HepG2 (cell line): ENCODE measurements at regions not wholly inside any gene's neighbourhood (a gene's known extent, or its start where the extent isn't known, plus 50 kb on each side); places are given as distances from the start of the nearest gene placed in this dataset.

ENCODE experiments used
- HMGA1 ChIP-seq: sonication (generic); formaldehyde crosslinking; conservative IDR thresholded peaks from 2 replicates; pipeline ENCODE4 v1.4.0; 2020; ENCODE audit warnings: missing genetic modification reagents
- KAT8 ChIP-seq: IDR thresholded peaks from 2 replicates; pipeline ENCODE4 v1.6.1; 2016; ENCODE audit warnings: missing genetic modification reagents, missing compliant biosample characterization
- KLF12 ChIP-seq: sonication (generic); formaldehyde crosslinking; IDR thresholded peaks from 2 replicates; pipeline ENCODE4 v1.4.0; 2020; ENCODE audit warnings: missing genetic modification reagents, borderline replicate concordance
- NPAS2 ChIP-seq: sonication (generic); formaldehyde crosslinking; IDR thresholded peaks from 2 replicates; pipeline ENCODE4 v1.8.0; 2022; ENCODE audit warnings: mild to moderate bottlenecking, missing genetic modification reagents, borderline replicate concordance
- NR2F2 ChIP-seq: IDR thresholded peaks from 2 replicates; pipeline ENCODE4 v1.6.1; 2012; ENCODE audit warnings: low read depth, inconsistent platforms, borderline replicate concordance
- PPARG ChIP-seq: conservative IDR thresholded peaks from 2 replicates; pipeline ENCODE4 v1.6.1; 2016; ENCODE audit warnings: missing biosample characterization, missing genetic modification reagents
- TARDBP ChIP-seq: sonication (generic); formaldehyde crosslinking; IDR thresholded peaks from 2 replicates; pipeline ENCODE4 v1.8.0; 2022; ENCODE audit warnings: mild to moderate bottlenecking, missing genetic modification reagents
- TCF7L2 ChIP-seq: IDR thresholded peaks from 2 replicates; pipeline ENCODE4 v1.6.1; 2011; ENCODE audit warnings: mild to moderate bottlenecking, low read depth, low read length, moderate library complexity
- TEAD3 ChIP-seq: optimal IDR thresholded peaks from 2 replicates; pipeline ENCODE3; 2016; ENCODE audit warnings: borderline replicate concordance
- TFDP2 ChIP-seq: sonication (generic); formaldehyde crosslinking; IDR thresholded peaks from 2 replicates; pipeline ENCODE4 v1.4.0; 2020; ENCODE audit warnings: missing genetic modification reagents
- TFE3 ChIP-seq: IDR thresholded peaks from 2 replicates; pipeline ENCODE4 v1.6.1; 2016
- TGIF2 ChIP-seq: IDR thresholded peaks from 2 replicates; pipeline ENCODE4 v1.6.1; 2016; ENCODE audit warnings: control low read depth, missing compliant biosample characterization
- ZBTB42 ChIP-seq: sonication (generic); formaldehyde crosslinking; IDR thresholded peaks from 2 replicates; pipeline ENCODE4 v1.5.0; 2020; ENCODE audit warnings: mild to moderate bottlenecking, missing genetic modification reagents
- ZFX ChIP-seq: sonication (generic); formaldehyde crosslinking; IDR thresholded peaks from 2 replicates; pipeline ENCODE4 v1.4.0; 2020; ENCODE audit warnings: mild to moderate bottlenecking, low read depth, missing genetic modification reagents, moderate library complexity
- ZMYM2 ChIP-seq: sonication (generic); formaldehyde crosslinking; IDR thresholded peaks from 2 replicates; pipeline ENCODE4 v1.8.0; 2022; ENCODE audit warnings: mild to moderate bottlenecking, missing genetic modification reagents
- ZNF224 ChIP-seq: sonication (generic); formaldehyde crosslinking; IDR thresholded peaks from 2 replicates; pipeline ENCODE4 v1.5.0; 2020; ENCODE audit warnings: mild to moderate bottlenecking, missing genetic modification reagents
- ZNF33A ChIP-seq: sonication (generic); formaldehyde crosslinking; IDR thresholded peaks from 2 replicates; pipeline ENCODE4 v1.5.1; 2020; ENCODE audit warnings: missing genetic modification reagents, mild to moderate bottlenecking, moderate library complexity, borderline replicate concordance
- ZNF501 ChIP-seq: sonication (generic); formaldehyde crosslinking; IDR thresholded peaks from 2 replicates; pipeline ENCODE4 v1.5.1; 2020; ENCODE audit warnings: mild to moderate bottlenecking, moderate library complexity, missing genetic modification reagents
- ZNF766 ChIP-seq: sonication (generic); formaldehyde crosslinking; IDR thresholded peaks from 2 replicates; pipeline ENCODE4 v1.5.0; 2020; ENCODE audit warnings: missing genetic modification reagents, borderline replicate concordance
- ZSCAN25 ChIP-seq: sonication (generic); formaldehyde crosslinking; IDR thresholded peaks from 2 replicates; pipeline ENCODE4 v1.8.0; 2022; ENCODE audit warnings: mild to moderate bottlenecking, missing genetic modification reagents
- TF ChIP-seq, protein P1 (sequence below): sonication (generic); formaldehyde crosslinking; IDR thresholded peaks from 2 replicates; pipeline ENCODE4 v1.4.0; 2020; ENCODE audit warnings: missing genetic modification reagents, mild to moderate bottlenecking, borderline replicate concordance
- TF ChIP-seq, protein P2 (sequence below): sonication (generic); formaldehyde crosslinking; IDR thresholded peaks from 2 replicates; pipeline ENCODE4 v1.9.0; 2021; ENCODE audit warnings: missing genetic modification reagents, mild to moderate bottlenecking, borderline replicate concordance
- TF ChIP-seq, protein P3 (sequence below): IDR thresholded peaks from 2 replicates; pipeline ENCODE4 v1.6.1; 2016; ENCODE audit warnings: mild to moderate bottlenecking, missing biosample characterization, missing genetic modification reagents
- TF ChIP-seq, protein P4 (sequence below): sonication (generic); formaldehyde crosslinking; IDR thresholded peaks from 2 replicates; pipeline ENCODE4 v1.8.1; 2023; ENCODE audit warnings: missing genetic modification reagents, mild to moderate bottlenecking, borderline replicate concordance

- TF ChIP-seq, protein P1, sequence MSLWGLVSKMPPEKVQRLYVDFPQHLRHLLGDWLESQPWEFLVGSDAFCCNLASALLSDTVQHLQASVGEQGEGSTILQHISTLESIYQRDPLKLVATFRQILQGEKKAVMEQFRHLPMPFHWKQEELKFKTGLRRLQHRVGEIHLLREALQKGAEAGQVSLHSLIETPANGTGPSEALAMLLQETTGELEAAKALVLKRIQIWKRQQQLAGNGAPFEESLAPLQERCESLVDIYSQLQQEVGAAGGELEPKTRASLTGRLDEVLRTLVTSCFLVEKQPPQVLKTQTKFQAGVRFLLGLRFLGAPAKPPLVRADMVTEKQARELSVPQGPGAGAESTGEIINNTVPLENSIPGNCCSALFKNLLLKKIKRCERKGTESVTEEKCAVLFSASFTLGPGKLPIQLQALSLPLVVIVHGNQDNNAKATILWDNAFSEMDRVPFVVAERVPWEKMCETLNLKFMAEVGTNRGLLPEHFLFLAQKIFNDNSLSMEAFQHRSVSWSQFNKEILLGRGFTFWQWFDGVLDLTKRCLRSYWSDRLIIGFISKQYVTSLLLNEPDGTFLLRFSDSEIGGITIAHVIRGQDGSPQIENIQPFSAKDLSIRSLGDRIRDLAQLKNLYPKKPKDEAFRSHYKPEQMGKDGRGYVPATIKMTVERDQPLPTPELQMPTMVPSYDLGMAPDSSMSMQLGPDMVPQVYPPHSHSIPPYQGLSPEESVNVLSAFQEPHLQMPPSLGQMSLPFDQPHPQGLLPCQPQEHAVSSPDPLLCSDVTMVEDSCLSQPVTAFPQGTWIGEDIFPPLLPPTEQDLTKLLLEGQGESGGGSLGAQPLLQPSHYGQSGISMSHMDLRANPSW = no peak
- peak; percentile 39; the same call in 1 of the 2 replicates for TF ChIP-seq ZFX (CRISPR knock-in tag)
- no peak for TF ChIP-seq TFE3 (CRISPR knock-in tag)
- TF ChIP-seq, protein P2, sequence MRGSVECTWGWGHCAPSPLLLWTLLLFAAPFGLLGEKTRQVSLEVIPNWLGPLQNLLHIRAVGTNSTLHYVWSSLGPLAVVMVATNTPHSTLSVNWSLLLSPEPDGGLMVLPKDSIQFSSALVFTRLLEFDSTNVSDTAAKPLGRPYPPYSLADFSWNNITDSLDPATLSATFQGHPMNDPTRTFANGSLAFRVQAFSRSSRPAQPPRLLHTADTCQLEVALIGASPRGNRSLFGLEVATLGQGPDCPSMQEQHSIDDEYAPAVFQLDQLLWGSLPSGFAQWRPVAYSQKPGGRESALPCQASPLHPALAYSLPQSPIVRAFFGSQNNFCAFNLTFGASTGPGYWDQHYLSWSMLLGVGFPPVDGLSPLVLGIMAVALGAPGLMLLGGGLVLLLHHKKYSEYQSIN (CRISPR knock-in tag) = no peak
- TF ChIP-seq, protein P3, sequence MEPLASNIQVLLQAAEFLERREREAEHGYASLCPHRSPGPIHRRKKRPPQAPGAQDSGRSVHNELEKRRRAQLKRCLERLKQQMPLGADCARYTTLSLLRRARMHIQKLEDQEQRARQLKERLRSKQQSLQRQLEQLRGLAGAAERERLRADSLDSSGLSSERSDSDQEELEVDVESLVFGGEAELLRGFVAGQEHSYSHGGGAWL (CRISPR knock-in tag) = no peak
- TF ChIP-seq NPAS2 (CRISPR knock-in tag) = no peak
- TF ChIP-seq ZNF224 (CRISPR knock-in tag) = no peak
- TF ChIP-seq TCF7L2 = no peak
- peak; percentile 44 for TF ChIP-seq TEAD3
- peak; percentile 56; the same call in 1 of the 2 replicates for TF ChIP-seq ZMYM2 (CRISPR knock-in tag)
- TF ChIP-seq TFDP2 (CRISPR knock-in tag) = no peak
- TF ChIP-seq ZNF501 = no peak
- no peak for TF ChIP-seq KLF12 (CRISPR knock-in tag)
- TF ChIP-seq ZSCAN25 (CRISPR knock-in tag) = no peak
- no peak for TF ChIP-seq KAT8
- TF ChIP-seq HMGA1 (CRISPR knock-in tag) = no peak
- TF ChIP-seq ZNF33A (CRISPR knock-in tag) = peak; percentile 39; the same call in 1 of the 2 replicates
- no peak for TF ChIP-seq ZNF766 (CRISPR knock-in tag)
- TF ChIP-seq ZBTB42 = no peak
- TF ChIP-seq TGIF2 = no peak
- TF ChIP-seq NR2F2 = peak; percentile 65; the same call in 1 of the 2 replicates
- TF ChIP-seq TARDBP (CRISPR knock-in tag) = no peak
- TF ChIP-seq, protein P4, sequence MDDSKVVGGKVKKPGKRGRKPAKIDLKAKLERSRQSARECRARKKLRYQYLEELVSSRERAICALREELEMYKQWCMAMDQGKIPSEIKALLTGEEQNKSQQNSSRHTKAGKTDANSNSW (CRISPR knock-in tag) = no peak
- TF ChIP-seq PPARG (CRISPR knock-in tag) = 0 out of 2 replicates have a peak, but pooled peaks have one; percentile 21
Measured at GRCh38 chr12:30507576-30507975, 188.1 kb downstream of the IPO8 start (continued).
